ENCODE measurements at regions not wholly inside any gene's neighbourhood (a gene's known extent, or its start where the extent isn't known, plus 50 kb on each side); places are given as distances from the start of the nearest gene placed in this dataset.

DNA sequence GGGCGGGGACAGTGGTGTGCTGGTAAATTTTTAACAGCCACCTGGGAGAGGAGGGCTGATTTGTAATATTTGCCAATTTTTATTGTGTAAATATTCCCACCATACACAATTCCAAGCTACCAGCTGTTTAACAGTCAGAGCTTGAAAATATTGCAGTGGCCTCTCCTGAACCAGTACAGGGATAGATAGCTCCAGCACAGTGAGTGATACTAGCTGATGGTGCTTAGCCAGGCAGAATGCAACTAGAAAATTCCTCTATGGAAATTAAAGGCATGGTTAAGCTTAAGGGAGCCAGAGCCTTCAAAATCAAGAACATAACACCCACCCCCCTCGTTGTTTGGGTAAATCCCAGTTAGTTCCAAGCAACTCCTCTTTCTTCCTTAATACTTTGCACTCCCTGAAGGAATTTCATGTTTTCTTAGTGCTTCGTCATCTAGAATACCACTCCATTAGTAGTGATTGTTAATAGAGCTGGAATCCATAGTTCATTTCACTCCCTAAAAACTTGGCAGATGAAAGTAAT is 96.6 kb downstream of the CYB561 start:
- no peak for DNase-seq

DNA sequence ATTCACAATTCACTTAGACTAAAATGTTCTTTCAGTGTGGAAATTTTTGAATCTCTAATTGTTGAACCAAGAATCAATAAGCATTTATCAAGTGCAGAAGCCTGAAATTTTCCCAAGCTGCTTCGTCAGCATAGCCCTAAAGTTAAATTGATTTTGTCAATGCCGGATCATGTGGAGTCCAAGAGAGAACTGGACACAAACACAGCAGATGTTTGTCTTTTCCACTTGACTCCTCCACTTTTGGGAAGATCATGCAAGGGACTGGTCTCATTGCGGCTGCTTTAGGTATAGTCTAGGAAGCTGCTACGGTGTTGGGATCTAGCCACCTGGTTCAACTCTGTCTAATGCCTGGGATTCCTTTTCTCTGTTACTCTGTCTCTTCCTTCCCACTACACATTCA is 95.7 kb downstream of the CYB561 start:
- DNase-seq, result no peak

DNA sequence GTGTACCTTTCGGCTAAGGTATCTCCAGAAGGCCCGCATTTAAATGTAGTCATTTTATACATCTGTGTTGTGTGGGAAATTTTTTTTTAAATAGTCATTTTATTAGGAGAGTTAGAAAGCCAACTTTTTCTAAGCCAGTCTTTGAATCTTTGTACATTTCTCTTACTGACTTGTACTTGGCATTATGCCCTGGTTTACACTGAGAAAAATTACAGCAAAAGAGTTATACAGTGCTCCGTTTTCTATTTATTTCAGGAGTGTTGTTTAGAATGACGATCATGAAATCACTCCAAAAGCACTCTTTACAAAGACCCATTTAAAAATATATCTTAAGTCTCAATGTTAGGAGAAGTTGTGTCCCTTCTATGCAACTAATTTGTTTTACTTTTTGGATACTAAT is 91.8 kb downstream of the CYB561 start:
- DNase-seq, result no peak

DNA sequence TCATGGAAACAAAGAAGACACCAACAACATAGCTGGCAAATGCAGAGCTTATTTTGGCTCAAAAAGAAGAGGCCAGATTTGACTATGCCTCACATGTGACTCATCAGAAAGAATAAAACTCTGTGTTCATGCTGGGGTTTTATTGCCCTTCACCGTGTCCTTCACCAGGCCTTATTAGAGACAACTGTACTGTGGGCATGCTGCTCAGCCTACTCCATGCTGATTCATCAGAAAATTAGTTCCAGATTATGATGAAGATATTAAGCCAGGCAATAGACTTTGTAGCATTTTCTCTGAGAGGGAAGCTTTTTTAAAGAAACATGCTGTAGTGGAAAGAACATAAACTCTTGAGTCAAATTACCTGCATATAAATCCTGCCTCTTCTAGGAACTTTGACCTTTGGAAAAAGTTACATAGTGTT is 89.8 kb downstream of the CYB561 start:
- DNase-seq, result no peak

DNA sequence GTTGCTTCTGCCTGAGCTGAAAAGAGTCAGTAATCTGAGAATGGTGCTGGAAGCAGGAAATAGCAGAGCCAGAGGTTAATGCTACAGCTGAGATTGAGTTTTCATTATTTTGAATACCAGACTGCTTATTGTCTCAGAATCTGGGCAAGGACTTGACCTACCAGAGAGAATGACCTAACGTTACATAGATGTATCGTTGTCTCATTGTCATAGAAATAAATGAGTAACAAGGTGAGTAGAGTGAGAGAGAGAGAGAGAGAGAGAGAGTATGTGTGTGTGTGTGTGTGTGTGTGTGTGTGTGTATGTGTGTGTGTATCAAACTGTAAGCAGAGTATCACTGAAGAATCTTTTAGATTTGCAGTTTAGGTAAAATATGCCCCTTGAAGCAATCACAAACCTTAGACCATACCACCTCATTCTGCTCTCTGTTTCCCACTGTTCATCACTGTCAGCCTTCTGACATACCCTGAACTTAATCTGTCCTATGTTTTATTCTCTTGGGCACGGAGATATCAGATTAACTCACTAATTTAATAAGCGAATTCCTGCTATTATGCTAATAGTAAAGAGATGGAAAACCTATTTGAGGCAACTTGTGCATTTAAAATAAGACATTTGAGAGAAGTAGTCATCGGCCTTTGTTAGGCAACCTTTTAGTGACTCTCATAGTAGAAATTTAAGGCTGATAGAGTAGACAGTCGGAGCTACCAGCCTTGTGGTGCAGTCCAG is 87.8 kb downstream of the CYB561 start:
- no peak for DNase-seq

DNA sequence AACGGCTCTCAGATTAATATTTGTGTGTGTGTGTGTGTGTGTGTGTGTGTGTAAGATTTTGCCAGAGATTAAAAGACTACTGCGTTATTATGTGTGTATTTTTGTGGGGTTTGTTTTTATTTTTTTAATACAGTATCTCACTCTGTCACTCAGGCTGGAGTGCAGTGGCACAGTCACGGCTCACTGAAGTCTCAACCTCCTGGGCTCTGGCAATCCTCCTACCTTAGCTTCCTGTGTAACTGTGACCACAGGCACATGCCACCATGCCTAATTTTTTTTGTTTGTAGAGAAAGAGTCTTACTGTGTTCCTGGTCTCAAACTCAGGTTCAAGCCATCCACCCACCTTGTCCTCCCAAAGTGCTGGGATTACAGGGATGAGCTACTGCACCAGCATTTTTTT is 87.2 kb downstream of the CYB561 start:
- no peak for DNase-seq

DNA sequence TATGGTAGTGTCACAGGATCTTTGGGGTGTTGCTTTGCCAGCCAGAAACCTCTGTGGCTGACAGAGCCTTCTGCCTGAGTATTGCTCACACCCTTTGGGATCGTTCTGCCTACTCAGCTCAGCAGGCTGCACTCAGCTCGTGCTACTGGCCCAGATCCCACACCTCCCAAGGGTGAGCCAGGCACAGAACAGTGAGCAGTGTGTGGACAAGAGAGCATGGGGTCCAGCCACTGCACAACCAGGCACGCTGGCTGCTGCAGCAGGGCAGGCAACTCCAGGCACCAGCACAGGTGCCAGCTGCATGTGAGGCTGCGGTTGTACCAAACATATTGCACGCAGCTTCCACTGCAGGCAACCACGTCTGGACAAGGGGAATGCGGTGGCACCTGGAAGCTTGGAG is 84.9 kb downstream of the CYB561 start:
- no peak for DNase-seq

DNA sequence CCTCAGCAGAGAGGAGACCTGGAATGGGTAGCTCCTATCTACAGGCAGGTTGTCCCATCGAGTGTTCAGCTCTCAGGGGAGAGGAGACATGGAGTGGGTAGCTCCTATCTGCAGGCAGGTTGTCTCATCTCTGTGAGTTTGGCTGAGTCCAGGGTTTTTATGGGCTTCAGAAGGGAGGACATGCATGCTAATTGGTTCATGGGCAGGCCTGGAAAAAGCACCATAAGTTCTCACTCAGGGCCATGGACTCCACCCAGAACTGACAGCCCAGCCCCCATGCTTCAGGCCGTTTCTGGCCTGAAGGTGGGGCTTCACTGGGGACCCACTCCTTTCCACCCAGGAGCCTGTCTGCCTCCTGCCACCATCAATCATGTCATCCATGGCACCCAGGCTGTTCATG is 84.0 kb downstream of the CYB561 start:
- no peak for DNase-seq

DNA sequence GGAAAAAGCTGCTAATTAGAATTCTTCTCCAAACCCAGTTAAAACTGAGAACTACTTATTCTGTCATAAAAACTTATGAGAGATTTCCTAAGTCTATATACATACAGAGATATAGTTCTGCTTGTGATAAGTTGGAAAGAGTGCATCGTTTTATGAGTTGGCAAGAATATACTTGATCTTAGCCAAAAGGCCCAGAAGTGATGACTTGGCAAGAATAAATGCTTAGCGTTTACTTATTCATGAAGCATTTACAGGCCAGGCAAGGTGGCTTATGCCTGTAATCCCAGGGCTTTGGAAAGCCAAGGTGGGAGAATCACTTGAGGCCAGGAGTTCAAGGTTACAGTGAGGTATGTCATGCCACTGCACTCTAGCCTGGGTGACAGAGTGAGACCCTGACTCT is 81.7 kb downstream of the CYB561 start:
- no peak for DNase-seq

DNA sequence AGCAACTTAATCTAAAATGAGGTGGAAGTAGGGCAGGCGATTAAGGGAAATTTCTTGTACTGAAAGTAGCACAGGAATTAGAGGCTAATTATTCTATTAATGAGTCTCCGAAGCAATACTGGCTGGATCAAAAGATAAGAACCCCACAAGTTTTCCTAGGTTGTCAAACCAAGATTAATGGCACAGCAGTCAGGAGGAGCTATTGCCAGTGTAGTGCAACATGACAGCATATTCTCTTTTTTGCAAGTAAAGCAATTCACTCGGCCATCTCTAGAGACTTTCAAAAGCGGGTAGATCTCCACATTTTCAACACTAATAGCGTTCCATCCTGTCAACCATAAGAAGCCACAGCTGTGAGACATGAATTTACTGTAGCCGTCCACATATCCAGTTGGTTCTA is 81.2 kb downstream of the CYB561 start:
- DNase-seq, result no peak

DNA sequence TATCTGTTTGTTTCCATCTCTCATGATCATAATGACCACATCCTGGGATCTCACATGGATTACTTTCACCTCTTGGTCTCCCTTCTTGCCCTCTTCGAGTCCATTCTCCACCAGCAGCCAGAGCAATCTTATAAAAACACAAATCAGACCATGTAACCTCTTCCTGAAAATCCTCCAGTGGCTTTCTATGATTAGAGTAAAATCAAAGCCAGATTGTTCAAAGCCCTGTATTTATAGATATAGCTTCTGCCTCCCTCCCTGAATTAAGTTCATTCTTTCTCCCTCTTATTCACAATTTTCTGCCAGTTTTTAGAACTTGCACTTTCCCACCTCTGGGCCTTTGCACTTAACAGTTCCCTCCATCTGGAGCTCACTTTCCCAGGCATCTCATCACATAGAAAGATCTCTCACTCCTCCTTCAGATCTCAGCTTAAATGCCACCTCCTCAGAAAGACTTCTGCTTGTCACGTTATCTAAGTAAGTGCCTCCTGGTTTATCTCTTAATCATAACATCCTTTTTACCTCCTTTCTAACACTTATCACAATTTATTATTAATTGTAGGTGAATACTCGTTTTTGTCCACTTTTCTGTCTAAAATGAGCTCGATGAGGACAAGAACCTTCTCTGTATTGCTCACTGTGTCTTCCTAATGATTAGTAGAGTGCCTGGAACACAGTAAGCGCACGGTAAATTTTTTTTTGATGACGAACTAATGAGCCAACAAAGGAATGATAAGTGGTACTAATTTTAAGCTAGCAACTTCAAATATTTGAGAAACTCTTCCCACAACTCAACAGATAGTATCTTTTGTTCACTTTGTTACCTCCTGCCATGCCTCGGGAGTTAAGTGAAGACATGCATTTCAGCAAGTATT is 80.5 kb downstream of the CYB561 start:
- DNase-seq, result no peak

DNA sequence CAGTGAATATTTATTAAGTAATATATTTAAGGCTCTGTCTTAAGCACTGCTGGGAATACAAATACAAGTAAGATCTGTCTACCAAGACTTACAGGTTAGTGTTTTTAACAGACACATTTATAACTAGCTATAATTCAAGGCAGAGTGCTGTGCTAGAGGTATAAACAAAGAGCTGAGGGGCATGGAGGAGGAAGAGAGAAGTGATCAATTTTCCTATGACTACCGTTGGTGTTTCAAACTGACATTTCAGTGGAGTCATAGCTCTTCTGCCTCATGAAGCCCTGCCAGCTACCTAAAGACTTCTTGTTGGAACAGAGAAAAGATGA is 79.9 kb downstream of the CYB561 start:
- no peak for DNase-seq

DNA sequence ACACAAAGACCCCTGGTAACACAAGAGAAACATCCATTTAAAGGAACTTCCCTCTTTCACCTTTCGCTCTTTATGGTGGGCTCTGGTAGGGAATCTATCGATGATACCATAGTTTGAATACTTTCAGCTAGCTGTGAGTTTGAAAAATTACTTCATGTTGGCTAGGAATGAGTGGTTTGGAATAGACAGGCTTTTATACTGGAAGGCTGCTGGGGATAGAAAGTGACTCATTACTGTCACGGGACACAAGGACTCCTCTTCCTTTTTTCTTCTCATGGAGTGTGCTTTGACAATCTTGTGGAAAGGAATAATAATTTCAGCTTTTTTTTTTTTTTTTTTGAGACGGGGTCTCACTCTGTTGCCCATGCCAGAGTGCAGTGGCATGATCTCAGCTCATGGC is 76.9 kb downstream of the CYB561 start:
- DNase-seq, result no peak

DNA sequence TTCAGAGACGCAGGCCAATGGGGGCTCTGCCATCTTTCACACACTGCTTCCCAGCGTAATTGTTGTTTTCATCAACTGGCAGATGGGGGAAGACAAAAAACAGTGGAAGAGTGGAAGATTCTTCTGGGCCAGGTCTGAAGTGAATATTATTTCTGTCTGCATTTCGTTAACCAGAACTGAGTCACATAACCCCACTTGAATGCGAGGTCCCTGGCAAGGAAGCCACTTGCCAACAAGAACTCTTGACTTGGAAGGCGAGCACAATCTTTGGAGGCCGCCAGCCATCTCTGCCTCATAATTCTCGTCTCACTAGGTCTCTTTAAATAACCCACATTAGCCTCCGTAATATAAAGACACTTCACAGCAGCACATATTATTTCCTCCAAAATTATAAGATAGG is 75.4 kb downstream of the CYB561 start:
- DNase-seq, result no peak

DNA sequence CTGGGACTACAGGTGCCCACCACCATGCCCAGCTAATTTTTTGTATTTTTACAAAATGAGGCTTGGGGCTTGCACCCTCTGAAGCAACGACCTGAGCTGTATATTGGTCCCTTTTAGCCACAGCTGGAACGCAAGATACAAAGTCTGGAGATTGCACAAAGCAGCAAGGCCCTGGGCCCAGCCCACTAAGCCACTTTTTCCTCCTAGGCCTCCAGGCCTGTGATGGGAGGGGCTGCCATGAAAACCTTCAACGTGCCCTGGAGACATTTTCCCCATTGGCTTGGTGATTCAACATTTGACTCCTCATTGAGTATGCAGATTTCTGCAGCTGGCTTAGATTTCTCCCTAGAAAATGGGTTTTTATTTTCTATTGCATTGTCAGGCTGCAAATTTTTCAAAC is 69.2 kb downstream of the CYB561 start:
- no peak for DNase-seq

DNA sequence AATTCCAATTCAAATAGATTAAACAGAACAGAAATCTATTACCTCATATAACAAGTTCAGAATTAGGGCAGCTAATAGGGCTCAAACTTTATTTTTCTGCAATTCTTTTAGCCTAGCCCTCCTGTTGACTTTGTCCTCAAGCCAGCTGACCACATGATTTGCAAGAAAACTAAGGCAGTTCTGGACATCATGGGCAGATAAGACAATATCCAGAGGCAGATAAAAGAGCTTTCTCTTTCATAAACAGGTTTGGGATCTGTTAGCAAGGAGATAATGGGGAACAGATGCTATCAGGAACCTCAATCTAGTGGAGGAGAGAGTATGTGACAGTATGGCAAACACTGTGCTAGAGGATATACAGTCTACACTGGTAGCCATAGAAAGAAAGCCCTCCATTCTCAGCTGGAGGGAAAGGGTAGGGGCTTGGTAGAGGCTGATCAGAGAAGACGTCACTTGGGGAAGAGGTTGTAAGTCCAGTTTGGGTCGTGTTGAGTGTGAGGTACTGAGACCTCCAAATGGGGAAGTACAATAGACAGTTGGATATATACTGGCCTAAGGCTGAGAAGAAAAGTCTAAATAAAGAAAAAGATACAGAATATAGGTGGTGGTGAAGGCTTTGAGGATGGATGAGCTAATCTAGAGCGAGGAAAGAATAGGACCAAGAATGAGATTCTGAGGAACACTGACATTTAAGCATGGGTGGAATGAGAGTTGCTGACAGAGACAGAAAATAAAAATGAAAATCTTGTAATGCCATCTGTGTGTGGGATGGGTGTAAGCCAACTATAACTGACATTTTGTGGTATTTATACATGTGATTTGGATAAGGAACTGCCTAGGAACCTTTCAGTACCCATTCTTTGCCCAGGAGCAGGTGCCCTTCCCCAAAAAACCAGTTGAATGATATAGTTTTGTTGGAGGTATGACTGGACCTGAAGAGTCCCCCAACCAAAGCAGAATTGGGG is 67.4 kb downstream of the CYB561 start:
- DNase-seq, result no peak

DNA sequence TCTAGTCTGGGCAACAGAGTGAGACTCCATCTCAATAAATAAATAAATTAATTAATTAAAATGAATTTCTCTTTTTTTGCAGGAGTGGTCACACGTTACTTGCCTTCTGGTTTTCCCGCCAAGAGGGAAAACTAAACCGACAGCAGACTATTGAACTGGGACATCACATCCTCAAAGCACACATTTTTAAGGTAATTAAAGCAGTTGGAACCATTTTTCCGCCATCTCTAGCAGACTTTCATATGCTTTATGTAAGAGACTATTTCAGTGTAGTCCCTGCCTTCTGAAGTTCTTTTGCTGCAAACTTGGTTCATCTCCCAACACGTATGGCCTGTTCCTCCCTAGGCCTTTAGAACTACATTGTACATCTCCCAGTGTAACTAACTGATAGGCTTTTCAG is 66.5 kb downstream of the CYB561 start:
- DNase-seq, result no peak

DNA sequence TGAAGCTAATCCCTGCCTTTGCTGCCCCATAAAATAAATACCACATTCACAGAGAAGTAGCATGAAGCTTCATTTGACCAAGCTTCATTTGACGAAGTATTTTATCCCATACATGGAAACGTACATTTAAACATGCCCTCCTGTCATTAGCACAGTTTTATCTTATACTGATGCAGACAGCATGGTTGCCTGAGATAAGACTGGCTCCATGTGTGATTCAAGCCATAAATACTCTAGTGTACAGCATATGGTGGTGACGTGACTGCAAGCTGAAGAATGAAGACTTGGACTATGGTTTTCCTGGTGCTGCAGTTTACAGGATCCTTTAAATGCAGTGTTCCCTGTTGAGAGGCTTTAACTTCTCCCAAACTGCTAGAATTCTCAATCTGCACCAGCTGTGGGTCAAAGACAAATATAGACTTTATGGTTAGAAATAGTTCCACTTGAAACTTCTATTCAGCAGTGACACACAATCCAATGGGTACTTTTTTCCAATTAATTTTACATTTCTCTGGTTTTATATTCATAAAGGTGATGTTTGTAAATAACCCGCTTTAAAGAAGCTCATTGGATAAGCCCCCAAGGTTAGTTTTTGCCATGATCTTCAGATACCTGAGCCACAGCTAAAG is 64.9 kb downstream of the CYB561 start:
- DNase-seq, result no peak

DNA sequence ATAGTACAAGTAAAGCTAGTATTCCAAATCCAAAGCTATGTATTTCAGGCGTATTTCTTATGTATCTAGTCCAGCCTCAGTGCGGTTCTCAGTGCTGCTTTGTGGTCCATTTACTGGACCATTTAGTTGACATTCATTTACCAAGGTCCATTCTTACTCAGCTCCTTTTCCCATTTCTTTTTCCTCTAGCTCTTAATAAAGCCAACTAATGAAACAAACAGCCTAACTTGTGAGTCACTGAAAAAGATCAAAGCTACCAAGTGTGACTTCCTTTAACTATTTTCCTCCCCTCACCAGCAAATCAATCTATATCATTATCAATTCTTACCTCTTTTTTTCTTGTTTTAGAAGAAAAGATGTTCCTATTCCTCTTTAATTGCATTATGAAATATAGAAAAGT is 64.0 kb downstream of the CYB561 start:
- DNase-seq, result no peak

Data from activated CD4-positive, alpha-beta T cell treated with anti-CD3 and anti-CD28 coated beads, Interleukin-10, Interleukin-2, amounts not matched to agents 100 ng/mL and 50 ng/mL, durations not matched to agents 16 hours and 8 hours (primary cell).